Activated T-cell treated with anti-CD3 and anti-CD28 coated beads, Interleukin-2, amount 50 U/mL, for 72 hours (primary cell): ENCODE measurements at regions not wholly inside any gene's neighbourhood (a gene's known extent, or its start where the extent isn't known, plus 50 kb on each side); places are given as distances from the start of the nearest gene placed in this dataset.

Source experiments
- ATAC-seq, 2 donors: fragments of 150-1000 bp; cut with Tn5 transposase; replicated peaks in 1 of 2; 2 replicates each; pipeline ENCODE4 v1.10.0; 2021; ENCODE audit warnings: moderate library complexity in 2 of 2, mild to moderate bottlenecking in 1 of 2
- DNase-seq, 2 donors: peaks; one replicate each; pipeline ENCODE4 v3.0.0; 2021 to 2022; ENCODE audit warnings: mixed read lengths in 1 of 2
- H3K27ac Mint-ChIP-seq: one replicate; pipeline ENCODE4 v1.8.0; 2022; ENCODE audit warnings: mild to moderate bottlenecking, moderate library complexity, mixed read lengths
- H3K27me3 Mint-ChIP-seq: one replicate; pipeline ENCODE4 v1.8.0; 2022; ENCODE audit warnings: low read depth, mixed read lengths
- H3K36me3 Mint-ChIP-seq, 2 donors: one replicate each; pipeline ENCODE4 v1.8.0; 2022; ENCODE audit warnings: mixed read lengths in 2 of 2, mild to moderate bottlenecking in 1 of 2; ENCODE audit not compliant: insufficient read depth in 2 of 2
- H3K4me1 Mint-ChIP-seq: one replicate; pipeline ENCODE4 v1.8.0; 2022; ENCODE audit warnings: low read depth, mixed read lengths
- H3K4me3 Mint-ChIP-seq, 2 donors: one replicate each; pipeline ENCODE4 v1.8.0; 2022; ENCODE audit warnings: mild to moderate bottlenecking in 2 of 2, mixed read lengths in 2 of 2, moderate library complexity in 2 of 2
- H3K9me3 Mint-ChIP-seq, 2 donors: one replicate each; pipeline ENCODE4 v1.8.0; 2022; ENCODE audit warnings: mixed read lengths in 2 of 2

DNA sequence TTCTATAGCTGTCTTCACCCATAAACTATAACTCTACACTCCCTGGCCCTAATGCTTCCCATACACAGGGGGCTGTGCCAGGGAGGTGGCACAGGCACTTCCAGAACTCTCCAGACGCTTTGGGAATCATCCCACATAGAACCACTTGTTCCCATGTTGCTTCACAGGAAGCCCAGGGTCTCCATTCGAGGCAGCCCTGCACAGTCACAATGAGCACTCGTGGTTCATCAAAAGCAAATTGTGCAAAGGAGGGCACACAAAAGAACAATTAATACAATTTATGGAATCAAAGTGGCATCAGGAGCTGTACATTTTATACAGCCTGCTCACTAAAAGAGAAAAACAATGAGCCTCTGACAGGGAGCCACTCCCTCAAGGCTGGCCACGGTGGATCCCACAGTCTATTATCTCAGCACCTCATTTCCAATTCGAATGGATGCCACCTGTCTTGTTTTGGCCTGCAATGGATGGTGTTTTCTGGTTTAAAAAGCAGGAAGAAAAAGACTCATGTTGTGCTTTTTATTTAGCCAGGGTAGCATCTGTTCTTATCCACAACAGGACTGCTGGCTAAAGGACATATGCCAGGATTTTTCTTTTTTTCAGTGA, 354.8 kb downstream of the ENC1 start:
- DNase-seq (no peak), ATAC-seq (no peak)
- no peak overlapping the region for H3K4me3 Mint-ChIP-seq
- no peaks in the 10 kb centered on the region for H3K9me3 Mint-ChIP-seq
- H3K36me3 Mint-ChIP-seq, result no peaks in the 10 kb centered on the region
- peaks cover 49% of the 10 kb centered on the region for H3K27me3 Mint-ChIP-seq
- H3K4me1 Mint-ChIP-seq, result no peaks in the 10 kb centered on the region
- H3K27ac Mint-ChIP-seq, result no peak overlapping the region

DNA sequence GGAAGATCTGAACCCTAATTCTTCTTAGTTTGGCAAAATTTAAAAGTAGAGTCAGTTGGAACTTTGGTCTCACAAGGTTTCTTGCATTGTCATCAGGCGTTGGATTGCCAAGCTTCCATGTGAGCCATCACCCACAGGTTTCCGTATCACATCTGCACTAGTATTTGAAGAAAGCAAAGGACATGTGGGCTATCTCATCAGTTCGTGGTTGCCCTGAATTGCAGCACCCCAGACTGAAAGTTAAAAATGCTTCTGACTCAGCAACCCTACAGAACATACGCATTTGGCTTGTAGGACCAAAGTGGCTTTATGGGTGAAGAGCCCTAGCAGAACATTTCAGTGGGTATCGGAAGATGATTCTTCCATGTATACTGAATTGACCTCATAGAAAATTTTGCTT, 358.0 kb downstream of the ENC1 start:
- Mint-ChIP-seq H3K4me1 (no peaks in the 10 kb centered on the region), H3K4me3 (no peak overlapping the region), H3K27me3 (peaks cover 32% of the 10 kb centered on the region), H3K27ac (no peak overlapping the region), H3K9me3 (no peaks in the 10 kb centered on the region), H3K36me3 (no peaks in the 10 kb centered on the region)
- ATAC-seq (no peak), DNase-seq (peak in 1 of 2 donors; percentile 0)

DNA sequence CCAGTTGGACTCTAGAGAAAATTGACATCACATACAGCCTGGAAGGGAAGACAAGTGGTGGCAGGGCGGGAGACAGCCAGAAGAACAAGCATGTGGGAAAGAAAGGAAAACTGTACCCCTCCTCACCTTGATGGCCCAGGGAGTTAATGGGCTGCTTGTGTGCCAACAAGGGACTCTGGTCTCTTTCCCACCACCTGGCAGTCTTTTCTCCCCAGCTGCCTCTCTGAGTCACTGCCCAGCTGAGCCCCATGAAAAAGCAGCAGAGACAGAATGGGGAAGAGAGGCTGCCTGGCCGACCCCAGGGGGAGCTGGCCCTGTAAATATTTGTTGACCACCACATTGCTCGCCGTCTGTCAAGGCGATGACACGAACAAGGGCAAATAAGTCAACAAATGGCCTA, 359.4 kb downstream of the ENC1 start:
- H3K4me1 Mint-ChIP-seq, result no peaks in the 10 kb centered on the region
- no peak overlapping the region for H3K27ac Mint-ChIP-seq
- peaks cover 40% of the 10 kb centered on the region for H3K27me3 Mint-ChIP-seq
- DNase-seq, result no peak
- ATAC-seq, result no peak
- H3K9me3 Mint-ChIP-seq, result peaks cover 0 to 4% of the 10 kb centered on the region in 2 donors
- H3K36me3 Mint-ChIP-seq, result no peaks in the 10 kb centered on the region
- H3K4me3 Mint-ChIP-seq, result no peak overlapping the region

DNA sequence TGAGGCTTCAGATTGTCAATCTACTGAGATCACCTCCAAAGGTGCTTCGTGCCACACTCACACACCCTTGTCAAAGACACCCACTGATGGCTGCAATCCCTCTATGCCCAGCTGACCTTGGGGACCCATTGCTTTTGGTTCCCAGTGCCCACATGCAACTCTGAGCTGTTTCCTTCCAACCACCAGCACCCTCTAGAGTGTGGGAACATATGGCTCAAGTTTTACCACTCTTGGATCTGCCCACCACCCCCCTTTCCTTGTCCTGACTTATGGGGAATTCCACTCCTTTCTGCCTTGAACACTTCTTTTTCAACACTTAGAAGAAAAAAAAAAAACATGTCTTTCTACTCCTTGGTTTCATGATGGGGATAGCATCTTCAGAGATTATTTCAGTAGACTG, 360.2 kb downstream of the ENC1 start:
- DNase-seq (no peak), ATAC-seq (no peak)
- H3K27me3 Mint-ChIP-seq, result peaks cover 40% of the 10 kb centered on the region
- H3K9me3 Mint-ChIP-seq, result peaks cover 0 to 4% of the 10 kb centered on the region in 2 donors
- no peak overlapping the region for H3K4me3 Mint-ChIP-seq
- no peaks in the 10 kb centered on the region for H3K4me1 Mint-ChIP-seq
- H3K27ac Mint-ChIP-seq, result no peak overlapping the region
- H3K36me3 Mint-ChIP-seq, result no peaks in the 10 kb centered on the region

DNA sequence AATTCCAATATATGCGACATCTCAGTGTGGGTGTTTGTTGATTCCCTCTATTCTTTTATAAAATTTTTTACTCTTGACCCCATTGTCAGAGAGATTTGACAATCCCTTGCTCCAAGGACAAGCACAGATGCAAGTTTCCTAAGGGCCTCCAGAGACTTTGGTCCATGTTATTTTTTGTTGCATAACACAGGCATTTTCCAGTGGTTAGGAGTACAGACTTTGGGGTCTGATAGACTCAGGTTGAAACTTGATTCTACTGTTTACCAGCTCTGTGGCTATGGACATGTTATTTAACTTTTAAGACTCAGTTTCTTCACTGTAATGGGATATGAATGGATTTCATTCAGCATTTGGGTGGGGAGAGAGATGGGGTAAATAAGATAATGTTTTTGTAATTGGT, 361.3 kb downstream of the ENC1 start:
- ATAC-seq (no peak), DNase-seq (no peak)
- no peaks in the 10 kb centered on the region for H3K36me3 Mint-ChIP-seq
- no peak overlapping the region for H3K27ac Mint-ChIP-seq
- H3K4me1 Mint-ChIP-seq, result no peaks in the 10 kb centered on the region
- H3K9me3 Mint-ChIP-seq, result peaks cover 0 to 4% of the 10 kb centered on the region in 2 donors
- H3K4me3 Mint-ChIP-seq, result no peak overlapping the region
- peaks cover 31% of the 10 kb centered on the region for H3K27me3 Mint-ChIP-seq

DNA sequence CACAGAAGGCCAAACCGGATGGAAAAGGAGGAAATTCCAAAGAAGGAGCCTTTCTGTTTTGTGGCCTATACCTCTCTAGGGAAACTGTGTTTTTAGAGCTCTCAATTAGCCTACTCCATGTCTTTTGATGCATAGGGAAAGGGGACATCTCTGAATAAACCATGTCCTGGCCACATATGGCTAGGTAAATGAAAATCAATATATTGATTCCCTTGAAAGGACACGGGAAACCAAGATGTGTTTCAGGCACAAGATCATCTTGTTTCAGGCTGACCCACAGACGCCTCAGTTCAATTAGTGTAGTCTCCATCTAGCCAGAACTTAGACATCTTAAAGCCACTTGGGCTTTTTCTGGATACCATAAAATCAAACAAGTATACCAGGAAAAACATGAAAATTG, 363.1 kb downstream of the ENC1 start:
- H3K27me3 Mint-ChIP-seq, result peaks cover 18% of the 10 kb centered on the region
- peaks cover 0 to 4% of the 10 kb centered on the region in 2 donors for H3K9me3 Mint-ChIP-seq
- H3K27ac Mint-ChIP-seq, result no peak overlapping the region
- no peaks in the 10 kb centered on the region for H3K36me3 Mint-ChIP-seq
- DNase-seq, result no peak
- ATAC-seq, result no peak
- H3K4me1 Mint-ChIP-seq, result no peaks in the 10 kb centered on the region
- no peak overlapping the region for H3K4me3 Mint-ChIP-seq

DNA sequence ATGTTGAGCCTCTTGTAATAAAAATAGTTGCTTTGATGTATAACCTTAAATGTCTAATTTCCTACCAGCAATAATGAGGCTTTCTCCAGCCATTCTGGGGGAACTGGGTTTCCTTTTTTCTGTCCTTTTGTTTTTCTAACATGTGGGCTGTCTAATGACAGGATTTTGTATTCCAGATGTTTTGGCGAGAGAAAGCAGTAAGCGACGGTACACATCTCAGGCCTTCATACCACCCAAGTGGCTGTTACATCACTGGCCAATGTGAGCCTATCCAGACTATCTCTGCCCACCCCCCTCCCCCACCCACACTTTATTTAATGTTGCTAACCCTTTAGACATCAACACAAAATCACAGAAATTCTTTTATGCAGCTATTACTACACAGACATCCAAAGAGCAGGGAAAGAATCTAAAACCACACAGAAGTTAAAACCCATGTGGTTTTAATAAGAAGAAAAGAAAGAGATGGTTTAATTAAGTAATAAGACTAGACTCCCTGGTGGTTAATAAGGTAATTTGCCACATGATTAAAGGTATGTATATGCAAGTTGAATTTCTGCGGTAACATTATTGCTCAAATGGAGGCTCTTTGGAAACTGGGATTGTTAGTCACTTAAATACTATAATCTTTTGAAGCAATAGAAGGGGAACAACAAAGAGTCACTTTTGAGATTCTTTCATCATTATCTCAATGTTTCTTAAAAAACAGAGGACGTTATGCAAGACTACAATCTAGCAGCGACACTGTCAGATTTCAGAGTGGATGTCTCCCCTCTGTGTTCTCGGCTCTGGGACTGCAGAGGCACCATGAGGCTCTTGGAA, 365.1 kb downstream of the ENC1 start:
- H3K27ac Mint-ChIP-seq, result no peak overlapping the region
- H3K9me3 Mint-ChIP-seq, result peaks cover 0 to 4% of the 10 kb centered on the region in 2 donors
- DNase-seq (no peak), ATAC-seq (no peak)
- H3K4me3 Mint-ChIP-seq, result no peak overlapping the region
- H3K27me3 Mint-ChIP-seq, result peaks cover 18% of the 10 kb centered on the region
- H3K4me1 Mint-ChIP-seq, result no peaks in the 10 kb centered on the region
- H3K36me3 Mint-ChIP-seq, result no peaks in the 10 kb centered on the region

DNA sequence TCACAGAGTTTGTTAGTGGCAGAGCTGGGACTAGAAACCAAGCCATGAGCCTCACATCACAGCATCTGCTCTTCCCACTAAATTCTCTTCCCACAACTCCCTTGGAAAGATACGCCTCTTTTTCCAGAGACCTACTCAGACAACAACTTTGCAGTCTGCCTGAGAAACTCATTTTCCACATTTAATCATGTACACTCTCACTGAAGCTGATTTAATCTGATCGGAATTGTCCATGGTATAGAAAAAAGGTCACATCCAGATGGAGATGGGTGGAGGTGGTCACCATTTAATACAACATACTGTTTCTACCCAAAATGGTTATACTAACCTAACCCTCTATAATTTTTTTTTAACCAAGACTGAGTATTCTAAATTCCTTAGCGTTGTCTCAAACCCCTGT, 366.2 kb downstream of the ENC1 start:
- Mint-ChIP-seq H3K27ac (no peak overlapping the region), H3K36me3 (no peaks in the 10 kb centered on the region), H3K4me1 (no peaks in the 10 kb centered on the region), H3K27me3 (peaks cover 26% of the 10 kb centered on the region), H3K9me3 (peaks cover 0 to 4% of the 10 kb centered on the region in 2 donors), H3K4me3 (no peak overlapping the region)
- no peak for DNase-seq
- no peak for ATAC-seq

DNA sequence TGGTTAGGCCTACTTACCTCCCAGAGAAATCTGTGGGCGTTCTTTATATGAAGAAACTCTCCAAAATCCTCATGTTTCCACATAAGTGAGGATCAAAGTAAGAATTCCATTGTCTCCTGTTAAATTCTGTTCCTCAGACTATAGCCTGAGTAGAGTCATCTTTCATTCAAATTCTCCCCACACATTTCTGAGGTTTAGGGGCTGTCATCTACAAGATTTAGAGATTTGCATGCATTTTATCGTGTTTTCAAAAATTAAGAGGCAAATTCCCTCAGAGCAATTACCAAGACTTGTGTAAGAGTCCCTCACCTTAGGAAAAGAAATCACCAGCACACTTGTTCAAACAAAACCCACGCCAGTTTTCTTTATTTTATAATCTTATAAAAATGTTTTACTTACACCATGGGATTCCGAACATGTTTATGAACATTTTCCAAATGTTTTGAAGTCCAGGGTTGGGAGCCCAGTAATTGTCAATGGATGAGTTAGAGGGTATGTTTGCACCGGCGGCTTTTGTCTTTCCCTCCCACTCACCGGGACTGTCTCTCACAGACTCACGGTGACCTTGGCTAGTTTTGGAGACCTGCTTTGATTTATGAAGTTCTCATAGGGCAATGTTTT, 367.6 kb downstream of the ENC1 start:
- no peak overlapping the region for H3K27ac Mint-ChIP-seq
- peaks cover 25% of the 10 kb centered on the region for H3K27me3 Mint-ChIP-seq
- peaks cover 0 to 4% of the 10 kb centered on the region in 2 donors for H3K9me3 Mint-ChIP-seq
- DNase-seq (no peak), ATAC-seq (no peak)
- H3K4me3 Mint-ChIP-seq, result no peak overlapping the region
- H3K36me3 Mint-ChIP-seq, result no peaks in the 10 kb centered on the region
- no peaks in the 10 kb centered on the region for H3K4me1 Mint-ChIP-seq

DNA sequence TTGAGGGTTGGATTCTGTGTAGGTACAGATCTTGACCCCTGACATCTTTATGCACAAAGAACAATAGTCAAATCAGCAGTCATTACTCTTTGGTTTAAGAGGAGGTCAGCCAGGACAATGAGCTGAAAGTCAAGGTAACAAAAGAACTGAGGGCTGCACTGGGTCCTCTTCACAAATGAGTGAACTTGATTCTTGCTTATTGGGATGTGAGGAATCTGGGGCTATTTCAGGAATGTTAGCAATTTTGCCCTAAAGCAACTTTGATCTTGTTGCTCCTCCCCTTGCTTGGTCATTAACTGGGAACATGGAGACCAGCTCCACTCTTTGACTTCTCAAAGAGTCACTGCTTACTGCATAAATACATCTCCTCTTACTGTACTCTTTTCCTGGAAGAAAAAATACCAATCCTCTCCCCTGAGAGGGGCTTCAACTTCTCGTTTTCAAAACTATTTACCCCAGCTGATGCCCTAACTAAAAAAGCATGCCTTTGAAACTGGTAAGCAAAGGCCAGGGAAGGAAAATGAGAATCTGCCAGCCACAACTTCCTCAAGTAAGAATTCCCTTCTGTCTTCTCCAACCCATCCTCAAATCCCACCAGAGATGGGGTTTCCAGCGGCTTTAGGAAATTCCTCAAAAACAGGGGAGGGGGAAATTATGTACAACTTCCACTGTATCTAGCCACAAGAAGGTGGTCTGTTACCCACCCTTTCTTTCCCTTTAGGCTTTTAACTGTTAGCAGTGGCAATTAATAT, 368.3 kb downstream of the ENC1 start:
- H3K27me3 Mint-ChIP-seq, result peaks cover 17% of the 10 kb centered on the region
- no peaks in the 10 kb centered on the region for H3K4me1 Mint-ChIP-seq
- H3K27ac Mint-ChIP-seq, result no peak overlapping the region
- H3K4me3 Mint-ChIP-seq, result no peak overlapping the region
- H3K36me3 Mint-ChIP-seq, result no peaks in the 10 kb centered on the region
- DNase-seq (no peak), ATAC-seq (no peak)
- peaks cover 0 to 4% of the 10 kb centered on the region in 2 donors for H3K9me3 Mint-ChIP-seq

DNA sequence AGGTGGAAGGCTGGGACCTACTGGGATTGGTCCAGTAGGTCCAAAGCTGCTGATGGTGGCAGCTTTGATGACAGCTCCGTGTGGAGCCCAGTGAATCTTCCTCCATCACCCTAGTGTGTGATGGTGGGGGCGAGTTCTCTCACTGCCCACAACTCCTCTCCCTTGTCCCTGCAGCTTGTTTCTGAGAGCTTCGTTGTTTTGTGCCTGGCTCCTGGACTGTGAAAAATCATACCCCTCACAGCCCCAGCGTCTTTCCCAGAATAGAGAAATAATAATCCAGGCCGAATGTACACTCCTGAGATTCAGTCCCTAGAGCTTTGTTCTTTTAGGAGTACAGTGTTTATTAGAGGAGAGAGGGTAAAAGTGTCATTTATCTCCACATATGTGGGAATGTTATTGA, 372.2 kb downstream of the ENC1 start:
- no peak for ATAC-seq
- no peak for DNase-seq
- Mint-ChIP-seq H3K9me3 (no peaks in the 10 kb centered on the region), H3K27me3 (peaks cover 11% of the 10 kb centered on the region), H3K4me3 (no peak overlapping the region), H3K27ac (no peak overlapping the region), H3K4me1 (no peaks in the 10 kb centered on the region), H3K36me3 (no peaks in the 10 kb centered on the region)

DNA sequence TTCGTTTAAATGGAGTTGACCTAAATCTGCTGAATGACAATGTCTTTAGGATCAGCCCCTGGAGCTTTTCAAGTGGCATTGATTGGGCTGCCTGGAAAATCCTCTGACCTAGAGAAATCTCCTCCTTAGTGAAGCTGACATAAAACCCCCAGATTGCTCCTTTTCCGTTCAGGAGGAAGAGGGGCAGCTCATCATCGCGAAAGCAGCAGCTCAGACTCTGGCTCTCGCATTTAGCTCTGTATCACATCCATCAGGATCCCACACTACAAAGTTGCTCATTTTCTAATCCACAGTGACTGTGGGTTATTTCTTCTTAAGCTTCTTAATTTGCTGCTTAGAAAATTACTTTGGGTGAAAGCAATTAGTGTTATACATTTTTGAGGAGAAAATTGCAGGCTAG, 373.7 kb downstream of the ENC1 start:
- Mint-ChIP-seq H3K4me3 (no peak overlapping the region), H3K9me3 (no peaks in the 10 kb centered on the region), H3K27ac (no peak overlapping the region), H3K36me3 (no peaks in the 10 kb centered on the region), H3K4me1 (no peaks in the 10 kb centered on the region), H3K27me3 (peaks cover 11% of the 10 kb centered on the region)
- no peak for ATAC-seq
- no peak for DNase-seq

DNA sequence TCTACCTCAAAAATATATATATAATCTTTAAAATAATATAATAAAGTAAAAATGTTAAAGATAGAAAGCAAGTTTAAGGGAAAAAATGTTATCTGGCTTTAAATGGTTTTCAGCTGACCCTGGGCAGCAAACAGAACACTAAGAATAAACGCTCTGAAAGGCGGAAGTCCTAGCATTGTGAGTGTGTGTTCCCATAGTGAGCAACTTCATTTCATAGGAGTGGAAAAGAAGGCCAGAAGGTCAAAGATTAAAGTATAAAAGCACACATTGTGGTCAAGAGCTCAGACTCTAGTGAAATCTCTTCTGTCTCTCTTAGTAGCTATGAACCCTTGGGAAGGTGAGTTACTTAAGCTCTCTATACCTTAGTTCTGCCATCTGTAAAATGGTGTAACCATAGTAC, 374.4 kb downstream of the ENC1 start:
- Mint-ChIP-seq H3K27me3 (peaks cover 11% of the 10 kb centered on the region), H3K27ac (no peak overlapping the region), H3K36me3 (no peaks in the 10 kb centered on the region), H3K4me3 (no peak overlapping the region), H3K4me1 (no peaks in the 10 kb centered on the region), H3K9me3 (no peaks in the 10 kb centered on the region)
- no peak for DNase-seq
- ATAC-seq, result no peak
